GM21619 (cell line): ENCODE measurements at regions not wholly inside any gene's neighbourhood (a gene's known extent, or its start where the extent isn't known, plus 50 kb on each side); places are given as distances from the start of the nearest gene placed in this dataset.

Experiments used
- ATAC-seq: cut with Tn5 transposase; IDR thresholded peaks from one replicate; pipeline ENCODE4 v1.9.1; 2021; ENCODE audit not compliant: unreplicated experiment

GRCh38 chr2:45275242-45275805 lies 266.1 kb upstream of the SIX2 start:
- ATAC-seq = no peak

GRCh38 chr2:45274250-45274926 lies 265.1 kb upstream of the SIX2 start:
- no peak for ATAC-seq

GRCh38 chr2:45273412-45274249 lies 264.4 kb upstream of the SIX2 start:
- no peak for ATAC-seq

- ATAC-seq = no peak
Observed at GRCh38 chr2:45272549-45273265, 263.5 kb upstream of the SIX2 start.

- ATAC-seq = no peak
Observed at GRCh38 chr2:45269149-45269793, 260.0 kb upstream of the SIX2 start.

GRCh38 chr2:45268631-45269030 lies 259.4 kb upstream of the SIX2 start:
- no peak for ATAC-seq

- ATAC-seq = no peak
Observed at GRCh38 chr2:45267062-45267792, 258.0 kb upstream of the SIX2 start.

- no peak for ATAC-seq
Observed at GRCh38 chr2:45265336-45265735, 256.1 kb upstream of the SIX2 start.

- ATAC-seq = no peak
Observed at GRCh38 chr2:45264227-45265225, 255.3 kb upstream of the SIX2 start.

GRCh38 chr2:45263147-45263546 lies 253.9 kb upstream of the SIX2 start:
- ATAC-seq = no peak

GRCh38 chr2:45261746-45262145 lies 252.5 kb upstream of the SIX2 start:
- ATAC-seq = no peak

GRCh38 chr2:45260946-45261345 lies 251.7 kb upstream of the SIX2 start:
- no peak for ATAC-seq

GRCh38 chr2:45259547-45260160 lies 250.4 kb upstream of the SIX2 start:
- ATAC-seq = no peak

GRCh38 chr2:45259138-45259537 lies 249.9 kb upstream of the SIX2 start:
- ATAC-seq = no peak

GRCh38 chr2:45258311-45258710 lies 249.1 kb upstream of the SIX2 start:
- no peak for ATAC-seq

GRCh38 chr2:45257820-45258219 lies 248.6 kb upstream of the SIX2 start:
- no peak for ATAC-seq

GRCh38 chr2:45256867-45257641 lies 247.8 kb upstream of the SIX2 start:
- ATAC-seq = no peak
